Lung (tissue), 11 donors: ENCODE measurements at regions not wholly inside any gene's neighbourhood (a gene's known extent, or its start where the extent isn't known, plus 50 kb on each side); places are given as distances from the start of the nearest gene placed in this dataset.

Experiments
- ATAC-seq: fragments of 200-7000 bp; cut with Tn5 transposase; one replicate; pipeline ENCODE4 v1.9.1; 2020; ENCODE audit warnings: moderate number of reproducible peaks; ENCODE audit not compliant: insufficient read depth, low FRiP score
- DNase-seq, 3 donors: peaks; one replicate each; pipeline ENCODE4 v3.0.0-alpha.2; 2013 to 2017
- H3K27ac ChIP-seq, 2 donors: one replicate each; pipeline ENCODE4 v1.5.1; 2013; ENCODE audit warnings: mild to moderate bottlenecking in 2 of 2, moderate library complexity in 2 of 2, control low read depth in 1 of 2, inconsistent platforms in 1 of 2, low read depth in 1 of 2, low read length in 1 of 2
- H3K27me3 ChIP-seq, 3 donors: one replicate each; pipeline ENCODE4 v1.5.1; 2013; ENCODE audit warnings: low read length in 2 of 3; ENCODE audit not compliant: control insufficient read depth in 3 of 3, insufficient read depth in 3 of 3
- H3K36me3 ChIP-seq, 4 donors: one replicate each; pipeline ENCODE4 v1.5.1; 2013; ENCODE audit warnings: low read length in 4 of 4, mild to moderate bottlenecking in 1 of 4, moderate library complexity in 1 of 4; ENCODE audit not compliant: control insufficient read depth in 4 of 4, insufficient read depth in 4 of 4
- H3K4me1 ChIP-seq, 5 donors: one replicate each; pipeline ENCODE4 v1.5.1; 2013; ENCODE audit warnings: low read length in 5 of 5, mild to moderate bottlenecking in 2 of 5, moderate library complexity in 1 of 5; ENCODE audit not compliant: control insufficient read depth in 5 of 5, insufficient read depth in 5 of 5
- H3K4me3 ChIP-seq: one replicate; pipeline ENCODE4 v1.5.1; 2013; ENCODE audit warnings: mild to moderate bottlenecking, control low read depth, moderate library complexity
- H3K9ac ChIP-seq, 2 donors: one replicate each; pipeline ENCODE4 v1.5.1; 2013; ENCODE audit warnings: low read length in 2 of 2, control low read depth in 1 of 2; ENCODE audit not compliant: insufficient read depth in 1 of 2
- H3K9me3 ChIP-seq, 4 donors: one replicate each; pipeline ENCODE4 v1.5.1; 2013; ENCODE audit warnings: low read length in 3 of 4, mild to moderate bottlenecking in 1 of 4, moderate library complexity in 1 of 4; ENCODE audit not compliant: control insufficient read depth in 4 of 4, insufficient read depth in 3 of 4
- WGBS, 2 donors: extraction: QIAGEN DNeasy Blood & Tissue Kit; methylation state at CpG; one replicate each; pipeline ENCODE4 v1.1.7; 2013; 5-methylcytosine and 5-hydroxymethylcytosine counted together
- TF ChIP-seq, protein P1 (sequence below): IDR thresholded peaks from 2 replicates; pipeline ENCODE4 v1.5.1; 2012; ENCODE audit warnings: mild to moderate bottlenecking; ENCODE audit errors: control extremely low read depth, extremely low read depth
- donor health status: control.
- donor health status: control.
- donor health status: Bipolar disorder and iron deficiency.
- donor health status: healthy.
- donor health status: DM: yes; HTN: yes; CAD: no.

DNA sequence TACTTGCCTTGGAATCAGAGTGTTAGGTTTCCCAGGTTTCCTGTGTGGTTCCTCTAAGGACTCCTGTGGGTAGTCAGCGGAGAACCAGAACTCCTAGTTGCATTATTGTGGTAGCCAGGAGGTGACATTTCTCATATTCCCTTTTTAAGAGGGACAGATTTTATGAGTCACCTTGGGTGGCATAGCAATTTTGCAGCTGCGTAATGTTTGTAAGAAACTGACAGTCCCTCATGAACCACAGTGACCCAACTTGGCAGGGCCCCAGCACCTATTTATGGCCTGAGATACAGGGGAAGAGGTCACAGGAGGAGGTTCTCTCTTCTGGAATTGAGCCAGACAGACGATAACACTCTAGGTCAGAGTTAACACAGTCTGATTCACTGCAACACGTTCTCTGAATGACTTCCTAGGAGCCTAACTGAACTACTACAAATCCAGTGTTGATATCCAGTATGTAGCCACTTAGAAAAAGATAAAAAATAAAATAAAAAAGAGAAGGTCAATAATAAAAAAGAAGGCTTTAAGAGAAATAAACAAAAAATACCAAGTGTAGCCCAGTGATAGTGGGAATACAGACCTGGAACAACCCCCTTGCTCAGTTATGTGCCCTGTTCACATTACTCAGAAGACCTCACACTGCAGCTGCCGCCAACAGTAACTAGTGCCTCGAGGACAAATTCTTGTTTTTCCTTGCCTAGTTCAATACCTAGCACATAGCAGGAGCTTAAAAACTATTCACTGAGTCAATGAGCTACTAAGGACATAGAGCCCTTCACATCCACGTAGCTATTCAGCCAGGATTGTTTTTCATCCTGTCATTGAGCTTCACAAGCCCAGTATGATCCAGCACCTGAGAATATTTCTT lies 50.7 kb upstream of the VLDLR start:
- DNase-seq (peak; percentile 44 to 75 (median 69)), ATAC-seq (peak; percentile 84)
- H3K9ac ChIP-seq, result no peak overlapping the region
- H3K4me3 ChIP-seq, result no peak overlapping the region
- peaks cover 0 to 28% (median 11%) of the 10 kb centered on the region in 5 donors for H3K4me1 ChIP-seq
- H3K27ac ChIP-seq, result peak overlapping the region in 1 of 2 donors; percentile 77
- TF ChIP-seq, protein P1, sequence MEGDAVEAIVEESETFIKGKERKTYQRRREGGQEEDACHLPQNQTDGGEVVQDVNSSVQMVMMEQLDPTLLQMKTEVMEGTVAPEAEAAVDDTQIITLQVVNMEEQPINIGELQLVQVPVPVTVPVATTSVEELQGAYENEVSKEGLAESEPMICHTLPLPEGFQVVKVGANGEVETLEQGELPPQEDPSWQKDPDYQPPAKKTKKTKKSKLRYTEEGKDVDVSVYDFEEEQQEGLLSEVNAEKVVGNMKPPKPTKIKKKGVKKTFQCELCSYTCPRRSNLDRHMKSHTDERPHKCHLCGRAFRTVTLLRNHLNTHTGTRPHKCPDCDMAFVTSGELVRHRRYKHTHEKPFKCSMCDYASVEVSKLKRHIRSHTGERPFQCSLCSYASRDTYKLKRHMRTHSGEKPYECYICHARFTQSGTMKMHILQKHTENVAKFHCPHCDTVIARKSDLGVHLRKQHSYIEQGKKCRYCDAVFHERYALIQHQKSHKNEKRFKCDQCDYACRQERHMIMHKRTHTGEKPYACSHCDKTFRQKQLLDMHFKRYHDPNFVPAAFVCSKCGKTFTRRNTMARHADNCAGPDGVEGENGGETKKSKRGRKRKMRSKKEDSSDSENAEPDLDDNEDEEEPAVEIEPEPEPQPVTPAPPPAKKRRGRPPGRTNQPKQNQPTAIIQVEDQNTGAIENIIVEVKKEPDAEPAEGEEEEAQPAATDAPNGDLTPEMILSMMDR, result no peak
- H3K36me3 ChIP-seq, result peaks cover 0 to 1% (median 0%) of the 10 kb centered on the region in 4 donors
- WGBS, 2 donors, result 39 to 45% methylated on average over 7 of the region's 7 CpGs
- H3K9me3 ChIP-seq, result no peaks in the 10 kb centered on the region
- H3K27me3 ChIP-seq, result no peaks in the 10 kb centered on the region
